B cell (primary cell): ENCODE measurements at regions not wholly inside any gene's neighbourhood (a gene's known extent, or its start where the extent isn't known, plus 50 kb on each side); places are given as distances from the start of the nearest gene placed in this dataset.

Experiments used
- ATAC-seq: fragments of 200-7000 bp; cut with Tn5 transposase; one replicate; pipeline ENCODE4 v1.10.0; 2021; ENCODE audit warnings: low read depth, mild to moderate bottlenecking, moderate number of reproducible peaks, moderate library complexity
- CTCF ChIA-PET: fragments of 350-600 bp; sonication (Branson Sonifier 250); formaldehyde crosslinking; loops from one replicate; lab custom pipeline; 2021; ENCODE audit warnings: antibody characterized with exemption, inconsistent platforms; lab: Charles Lee
- POLR2A ChIA-PET: fragments of 350-600 bp; sonication (Branson Sonifier 250); formaldehyde crosslinking; loops from one replicate; lab custom pipeline; 2021; ENCODE audit warnings: antibody characterized with exemption; lab: Charles Lee
- DNase-seq: peaks from one replicate; pipeline ENCODE4 v3.0.0; 2013
- H2AFZ ChIP-seq: 2 replicates; pipeline ENCODE4 v1.6.1; 2012; ENCODE audit warnings: mild to moderate bottlenecking, low read depth, low read length; ENCODE audit not compliant: insufficient read depth, poor library complexity, severe bottlenecking
- H3K27ac ChIP-seq, 2 donors: 1 replicate in 1 of 2; 2 replicates in 1 of 2; pipeline ENCODE4 v1.5.1; 2012 to 2013; ENCODE audit warnings: low read length in 2 of 2, mild to moderate bottlenecking in 2 of 2, moderate library complexity in 1 of 2
- H3K27me3 ChIP-seq, 4 experiments: fragments of 200-600 bp in 1 of 4; sonication (generic) in 1 of 4; replicated peaks in 1 of 4; 1 replicate in 2 of 4; 2 replicates in 2 of 4; pipeline versions ENCODE4 v1.6.1 to v1.7.0; 2013 to 2016; ENCODE audit warnings: low read length in 3 of 4, mild to moderate bottlenecking in 2 of 4, mixed read lengths in 1 of 4, moderate library complexity in 1 of 4; ENCODE audit not compliant: insufficient read depth in 4 of 4, control insufficient read depth in 3 of 4; ENCODE audit errors: control extremely low read depth in 1 of 4
- H3K36me3 ChIP-seq, 2 experiments: replicated peaks in 1 of 2; 1 replicate in 1 of 2; 2 replicates in 1 of 2; pipeline versions ENCODE4 v1.6.1 to v1.7.1; 2013; ENCODE audit warnings: low read length in 1 of 2; ENCODE audit not compliant: insufficient read depth in 2 of 2, control insufficient read depth in 1 of 2; ENCODE audit errors: control extremely low read depth in 1 of 2, extremely low read depth in 1 of 2
- H3K4me1 ChIP-seq, 2 donors: fragments of 200-600 bp in 1 of 2; sonication (generic) in 1 of 2; 1 replicate in 1 of 2; 2 replicates in 1 of 2; pipeline versions ENCODE4 v1.5.1 to v1.6.1; 2013 to 2017; ENCODE audit warnings: low read length in 2 of 2; ENCODE audit not compliant: control insufficient read depth in 2 of 2, insufficient read depth in 2 of 2
- H3K4me2 ChIP-seq: replicated peaks from 2 replicates; pipeline ENCODE3; 2012; ENCODE audit warnings: mild to moderate bottlenecking, low read depth, low read length; ENCODE audit not compliant: poor library complexity, severe bottlenecking
- H3K4me3 ChIP-seq, 5 experiments: fragments of 200-600 bp in 1 of 5; sonication (generic) in 1 of 5; 1 replicate in 3 of 5; 2 replicates in 2 of 5; pipeline versions ENCODE4 v1.5.1 to v1.7.0; 2011 to 2016; ENCODE audit warnings: low read length in 4 of 5, mild to moderate bottlenecking in 4 of 5, low read depth in 2 of 5, control low read depth in 1 of 5, moderate library complexity in 1 of 5; ENCODE audit not compliant: insufficient read depth in 1 of 5; ENCODE audit errors: control extremely low read depth in 1 of 5, extremely low read depth in 1 of 5
- H3K79me2 ChIP-seq: fragments of 200-600 bp; sonication (generic); one replicate; pipeline ENCODE4 v1.6.0; 2016; ENCODE audit warnings: low read length; ENCODE audit not compliant: control insufficient read depth, insufficient read depth
- H3K9ac ChIP-seq: fragments of 200-600 bp; sonication (generic); 2 replicates; pipeline ENCODE4 v1.6.1; 2017; ENCODE audit warnings: mild to moderate bottlenecking, low read length, moderate library complexity
- H3K9me3 ChIP-seq, 3 donors: one replicate each; pipeline versions ENCODE4 v1.6.1 to v1.7.1; 2013; ENCODE audit warnings: low read length in 2 of 3; ENCODE audit not compliant: control insufficient read depth in 2 of 3, insufficient read depth in 1 of 3; ENCODE audit errors: control extremely low read depth in 1 of 3
- H4K20me1 ChIP-seq: 2 replicates; pipeline ENCODE4 v1.6.0; 2012; ENCODE audit warnings: mild to moderate bottlenecking, low read length; ENCODE audit not compliant: insufficient read depth, control insufficient read depth, poor library complexity, severe bottlenecking
- H3K27ac Mint-ChIP-seq: one replicate; pipeline ENCODE4 v1.8.0; 2021; ENCODE audit warnings: mixed read lengths
- H3K27me3 Mint-ChIP-seq: one replicate; pipeline ENCODE4 v1.8.0; 2021; ENCODE audit warnings: mixed read lengths
- H3K4me1 Mint-ChIP-seq: one replicate; pipeline ENCODE4 v1.8.0; 2021; ENCODE audit warnings: mixed read lengths
- H3K4me3 Mint-ChIP-seq: one replicate; pipeline ENCODE4 v1.8.0; 2021; ENCODE audit warnings: mixed read lengths
- H3K9me3 Mint-ChIP-seq: one replicate; pipeline ENCODE4 v1.8.0; 2022; ENCODE audit warnings: mixed read lengths; ENCODE audit not compliant: insufficient read depth
- CTCF ChIP-seq: fragments of 200-600 bp; IDR thresholded peaks from one replicate; pipeline ENCODE4 v1.8.0; 2022; ENCODE audit warnings: antibody characterized with exemption, mild to moderate bottlenecking
- EZH2 ChIP-seq: IDR thresholded peaks from 2 replicates; pipeline ENCODE4 v1.6.1; 2012; ENCODE audit warnings: borderline replicate concordance, low read depth, mild to moderate bottlenecking, moderate library complexity, low read length; ENCODE audit not compliant: insufficient read depth, poor library complexity, severe bottlenecking
- WGBS: methylation state at CpG from one replicate; pipeline ENCODE4 v1.1.5; 2013; ENCODE audit warnings: missing lambda C conversion rate; ENCODE audit not compliant: insufficient coverage; 5-methylcytosine and 5-hydroxymethylcytosine counted together
- intact Hi-C: fragments of 100-400 bp; cut with micrococcal nuclease; formaldehyde crosslinking; loops from one replicate; pipeline ENCODE4 v1.10.0; 2022

- Histone ChIP-seq H3K27me3 (no peaks in the 10 kb centered on the region), H4K20me1 (no peaks in the 10 kb centered on the region), H2AFZ (no peak overlapping the region), H3K4me1 (no peaks in the 10 kb centered on the region), H3K4me3 (no peak overlapping the region), H3K9me3 (peaks cover 0 to 16% (median 0%) of the 10 kb centered on the region in 3 donors), H3K9ac (no peak overlapping the region), H3K4me2 (no peak overlapping the region), H3K27ac (no peak overlapping the region), H3K36me3 (no peaks in the 10 kb centered on the region), H3K79me2 (no peaks in the 10 kb centered on the region)
- TF ChIP-seq EZH2, result no peak
- no peak for TF ChIP-seq CTCF
- no peak overlapping the region for H3K27ac Mint-ChIP-seq
- intact Hi-C loops, result no loop called here
- POLR2A ChIA-PET, result no interaction called here
- CTCF ChIA-PET, result no interaction called here
- no peak for DNase-seq
- no peak overlapping the region for H3K4me3 Mint-ChIP-seq
- 95% methylated on average over 21 of the region's 21 CpGs for WGBS
- no peaks in the 10 kb centered on the region for H3K4me1 Mint-ChIP-seq
- H3K9me3 Mint-ChIP-seq, result peaks cover 5% of the 10 kb centered on the region
- no peak for ATAC-seq
- no peaks in the 10 kb centered on the region for H3K27me3 Mint-ChIP-seq
These were observed 1440.8 kb upstream of the ACO1 start for GRCh38 chr9:30943446-30944224.

DNA sequence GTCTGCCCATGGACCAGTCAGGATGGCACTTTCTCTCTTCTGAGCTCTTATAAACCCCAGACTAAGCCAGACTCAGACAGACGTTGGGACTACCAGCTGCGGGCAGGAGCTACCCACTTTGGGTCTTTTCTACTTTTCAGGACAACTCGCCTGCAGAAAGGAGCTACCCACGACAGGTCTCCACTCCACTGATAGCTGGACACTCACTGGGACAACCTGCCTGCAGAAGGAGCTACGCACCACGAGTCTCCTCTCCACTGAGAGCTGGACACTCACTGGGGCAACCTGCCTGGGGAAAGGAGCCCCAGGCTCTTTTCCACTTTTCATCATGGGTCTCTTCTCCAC lies 1440.2 kb upstream of the ACO1 start:
- Mint-ChIP-seq H3K27me3 (no peaks in the 10 kb centered on the region), H3K9me3 (peaks cover 10% of the 10 kb centered on the region), H3K4me3 (no peak overlapping the region), H3K4me1 (no peaks in the 10 kb centered on the region), H3K27ac (no peak overlapping the region)
- Histone ChIP-seq H4K20me1 (no peaks in the 10 kb centered on the region), H3K4me2 (no peak overlapping the region), H2AFZ (no peak overlapping the region), H3K36me3 (no peaks in the 10 kb centered on the region), H3K9ac (no peak overlapping the region), H3K79me2 (no peaks in the 10 kb centered on the region), H3K4me3 (no peak overlapping the region), H3K27me3 (no peaks in the 10 kb centered on the region), H3K9me3 (peaks cover 0 to 16% (median 0%) of the 10 kb centered on the region in 3 donors), H3K27ac (no peak overlapping the region), H3K4me1 (no peaks in the 10 kb centered on the region)
- intact Hi-C loops, result no loop called here
- TF ChIP-seq EZH2 (no peak), CTCF (no peak)
- POLR2A ChIA-PET, result no interaction called here
- ATAC-seq, result no peak
- WGBS, result 81% methylated on average over 6 of the region's 6 CpGs
- CTCF ChIA-PET, result no interaction called here
- DNase-seq, result no peak
